ENCODE measurements at regions not wholly inside any gene's neighbourhood (a gene's known extent, or its start where the extent isn't known, plus 50 kb on each side); places are given as distances from the start of the nearest gene placed in this dataset.

- no peak for TF ChIP-seq CTCF (IDR thresholded peaks at IDR 0.05)
- no peak for TF ChIP-seq POLR2A (IDR thresholded peaks at IDR 0.05)
These were observed 124.4 kb upstream of the HCRTR2 start for GRCh38 chr6:55049866-55050265.

All from testis (tissue), 2 donors.